ENCODE measurements at regions not wholly inside any gene's neighbourhood (a gene's known extent, or its start where the extent isn't known, plus 50 kb on each side); places are given as distances from the start of the nearest gene placed in this dataset.

DNA sequence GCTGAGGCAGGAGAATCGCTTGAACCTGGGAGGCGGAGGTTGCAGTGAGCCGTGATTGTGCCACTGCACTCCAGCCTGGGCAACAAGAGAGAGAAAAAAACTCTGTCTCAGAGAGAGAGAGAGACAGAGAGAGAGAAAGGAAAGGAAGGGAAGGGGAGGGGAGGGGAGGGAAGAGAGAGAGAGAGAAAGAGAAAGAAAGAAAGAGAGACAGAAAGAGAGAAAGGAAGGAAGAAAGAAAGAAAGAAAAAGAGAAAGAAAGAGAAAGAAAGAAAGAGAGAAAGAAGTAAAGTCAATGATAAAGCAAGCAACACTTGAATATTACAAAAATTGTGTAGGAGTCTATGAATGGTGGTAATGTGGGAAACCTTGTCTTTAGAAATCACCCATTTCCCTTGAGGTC lies 133.6 kb upstream of the MSX2 start:
- Histone ChIP-seq H3K27ac (ENCODE audit: low read depth in 1 of 2, low read length in 2 of 2) (no peak overlapping the region), H3K4me3 (ENCODE audit: low read depth in 1 of 3, low read length in 3 of 3) (no peak overlapping the region), H3K36me3 (ENCODE audit: control insufficient read depth in 4 of 4, insufficient read depth in 3 of 4, low read depth in 1 of 4, low read length in 3 of 4) (no peaks in the 10 kb centered on the region), H3K9me3 (ENCODE audit: control insufficient read depth in 4 of 4, low read length in 3 of 4) (peaks cover 0 to 1% (median 0%) of the 10 kb centered on the region in 4 donors), H3K4me1 (ENCODE audit: control insufficient read depth in 4 of 4, insufficient read depth in 4 of 4, low read length in 3 of 4) (no peaks in the 10 kb centered on the region), H3K27me3 (ENCODE audit: control insufficient read depth in 4 of 4, insufficient read depth in 4 of 4, low read length in 3 of 4) (peaks cover 0 to 1% (median 0%) of the 10 kb centered on the region in 4 donors), H3K9ac (ENCODE audit: low read depth in 1 of 2, low read length in 2 of 2) (no peak overlapping the region)
- DNase-seq (ENCODE audit: low spot score), result no peak
- TF ChIP-seq HNF4G (IDR thresholded peaks at IDR 0.05), result no peak
- no peak for TF ChIP-seq FOXA1 (IDR thresholded peaks at IDR 0.05)
- TF ChIP-seq YY1 (IDR thresholded peaks at IDR 0.05), result no peak
- TF ChIP-seq, protein P1, sequence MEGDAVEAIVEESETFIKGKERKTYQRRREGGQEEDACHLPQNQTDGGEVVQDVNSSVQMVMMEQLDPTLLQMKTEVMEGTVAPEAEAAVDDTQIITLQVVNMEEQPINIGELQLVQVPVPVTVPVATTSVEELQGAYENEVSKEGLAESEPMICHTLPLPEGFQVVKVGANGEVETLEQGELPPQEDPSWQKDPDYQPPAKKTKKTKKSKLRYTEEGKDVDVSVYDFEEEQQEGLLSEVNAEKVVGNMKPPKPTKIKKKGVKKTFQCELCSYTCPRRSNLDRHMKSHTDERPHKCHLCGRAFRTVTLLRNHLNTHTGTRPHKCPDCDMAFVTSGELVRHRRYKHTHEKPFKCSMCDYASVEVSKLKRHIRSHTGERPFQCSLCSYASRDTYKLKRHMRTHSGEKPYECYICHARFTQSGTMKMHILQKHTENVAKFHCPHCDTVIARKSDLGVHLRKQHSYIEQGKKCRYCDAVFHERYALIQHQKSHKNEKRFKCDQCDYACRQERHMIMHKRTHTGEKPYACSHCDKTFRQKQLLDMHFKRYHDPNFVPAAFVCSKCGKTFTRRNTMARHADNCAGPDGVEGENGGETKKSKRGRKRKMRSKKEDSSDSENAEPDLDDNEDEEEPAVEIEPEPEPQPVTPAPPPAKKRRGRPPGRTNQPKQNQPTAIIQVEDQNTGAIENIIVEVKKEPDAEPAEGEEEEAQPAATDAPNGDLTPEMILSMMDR (IDR thresholded peaks at IDR 0.05; ENCODE audit: low read depth, low read length, missing input control), result no peak
- no peak for TF ChIP-seq EGR1 (IDR thresholded peaks at IDR 0.05; ENCODE audit: low read depth in 2 of 2)
- TF ChIP-seq, protein P2, sequence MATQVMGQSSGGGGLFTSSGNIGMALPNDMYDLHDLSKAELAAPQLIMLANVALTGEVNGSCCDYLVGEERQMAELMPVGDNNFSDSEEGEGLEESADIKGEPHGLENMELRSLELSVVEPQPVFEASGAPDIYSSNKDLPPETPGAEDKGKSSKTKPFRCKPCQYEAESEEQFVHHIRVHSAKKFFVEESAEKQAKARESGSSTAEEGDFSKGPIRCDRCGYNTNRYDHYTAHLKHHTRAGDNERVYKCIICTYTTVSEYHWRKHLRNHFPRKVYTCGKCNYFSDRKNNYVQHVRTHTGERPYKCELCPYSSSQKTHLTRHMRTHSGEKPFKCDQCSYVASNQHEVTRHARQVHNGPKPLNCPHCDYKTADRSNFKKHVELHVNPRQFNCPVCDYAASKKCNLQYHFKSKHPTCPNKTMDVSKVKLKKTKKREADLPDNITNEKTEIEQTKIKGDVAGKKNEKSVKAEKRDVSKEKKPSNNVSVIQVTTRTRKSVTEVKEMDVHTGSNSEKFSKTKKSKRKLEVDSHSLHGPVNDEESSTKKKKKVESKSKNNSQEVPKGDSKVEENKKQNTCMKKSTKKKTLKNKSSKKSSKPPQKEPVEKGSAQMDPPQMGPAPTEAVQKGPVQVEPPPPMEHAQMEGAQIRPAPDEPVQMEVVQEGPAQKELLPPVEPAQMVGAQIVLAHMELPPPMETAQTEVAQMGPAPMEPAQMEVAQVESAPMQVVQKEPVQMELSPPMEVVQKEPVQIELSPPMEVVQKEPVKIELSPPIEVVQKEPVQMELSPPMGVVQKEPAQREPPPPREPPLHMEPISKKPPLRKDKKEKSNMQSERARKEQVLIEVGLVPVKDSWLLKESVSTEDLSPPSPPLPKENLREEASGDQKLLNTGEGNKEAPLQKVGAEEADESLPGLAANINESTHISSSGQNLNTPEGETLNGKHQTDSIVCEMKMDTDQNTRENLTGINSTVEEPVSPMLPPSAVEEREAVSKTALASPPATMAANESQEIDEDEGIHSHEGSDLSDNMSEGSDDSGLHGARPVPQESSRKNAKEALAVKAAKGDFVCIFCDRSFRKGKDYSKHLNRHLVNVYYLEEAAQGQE (IDR thresholded peaks at IDR 0.05), result no peak
- no peak for TF ChIP-seq TAF1 (conservative IDR thresholded peaks at IDR 0.05)
- TF ChIP-seq GABPA (IDR thresholded peaks at IDR 0.05 in 1 of 2, conservative IDR thresholded peaks at IDR 0.05 in 1 of 2), result no peak
- TF ChIP-seq, protein P3, sequence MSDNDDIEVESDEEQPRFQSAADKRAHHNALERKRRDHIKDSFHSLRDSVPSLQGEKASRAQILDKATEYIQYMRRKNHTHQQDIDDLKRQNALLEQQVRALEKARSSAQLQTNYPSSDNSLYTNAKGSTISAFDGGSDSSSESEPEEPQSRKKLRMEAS (IDR thresholded peaks at IDR 0.05), result no peak
- WGBS, result 89% methylated on average over 3 of the region's 3 CpGs

DNA sequence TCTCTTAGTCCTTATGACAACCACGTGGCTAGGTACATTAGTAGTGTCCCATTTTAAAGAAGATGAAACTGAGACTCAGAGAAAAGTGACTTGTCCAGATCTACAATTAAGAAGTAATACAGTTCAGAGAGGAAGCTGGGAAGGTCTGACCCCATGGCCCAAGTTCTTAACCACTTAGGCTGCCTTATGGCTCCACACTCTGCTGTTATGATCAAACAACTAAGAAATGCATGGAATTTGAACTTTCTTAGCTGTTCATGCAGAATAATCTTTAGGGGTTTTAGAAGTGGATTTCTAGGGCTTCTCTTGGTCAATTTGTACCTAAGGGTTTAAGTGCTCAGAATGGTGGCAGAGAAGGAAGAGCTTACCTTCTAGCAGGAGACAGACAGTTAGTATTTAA lies 128.0 kb upstream of the MSX2 start:
- TF ChIP-seq FOXA1 (IDR thresholded peaks at IDR 0.05), result no peak
- no peak for TF ChIP-seq HNF4A (conservative IDR thresholded peaks at IDR 0.05)
- TF ChIP-seq YY1 (IDR thresholded peaks at IDR 0.05), result no peak
- TF ChIP-seq NR2F2 (IDR thresholded peaks at IDR 0.05), result no peak
- no peak for TF ChIP-seq SP1 (IDR thresholded peaks at IDR 0.05)
- no peak for TF ChIP-seq RAD21 (IDR thresholded peaks at IDR 0.05)
- no peak for TF ChIP-seq RXRA (IDR thresholded peaks at IDR 0.05)
- TF ChIP-seq, protein P1 (IDR thresholded peaks at IDR 0.05; ENCODE audit: low read depth, low read length, missing input control), result no peak
- TF ChIP-seq JUND (IDR thresholded peaks at IDR 0.05), result no peak
- TF ChIP-seq EGR1 (IDR thresholded peaks at IDR 0.05; ENCODE audit: low read depth in 2 of 2), result no peak
- TF ChIP-seq GABPA (IDR thresholded peaks at IDR 0.05 in 1 of 2, conservative IDR thresholded peaks at IDR 0.05 in 1 of 2), result no peak
- TF ChIP-seq, protein P2 (IDR thresholded peaks at IDR 0.05), result no peak
- TF ChIP-seq, protein P4, sequence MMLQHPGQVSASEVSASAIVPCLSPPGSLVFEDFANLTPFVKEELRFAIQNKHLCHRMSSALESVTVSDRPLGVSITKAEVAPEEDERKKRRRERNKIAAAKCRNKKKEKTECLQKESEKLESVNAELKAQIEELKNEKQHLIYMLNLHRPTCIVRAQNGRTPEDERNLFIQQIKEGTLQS (IDR thresholded peaks at IDR 0.05), result no peak
- TF ChIP-seq HNF4G (IDR thresholded peaks at IDR 0.05), result no peak
- no peak for TF ChIP-seq TAF1 (conservative IDR thresholded peaks at IDR 0.05)
- no peak for TF ChIP-seq FOXA2 (IDR thresholded peaks at IDR 0.05)
- Histone ChIP-seq H3K9ac (ENCODE audit: low read depth in 1 of 2, low read length in 2 of 2) (no peak overlapping the region), H3K27ac (ENCODE audit: low read depth in 1 of 2, low read length in 2 of 2) (no peak overlapping the region), H3K9me3 (ENCODE audit: control insufficient read depth in 4 of 4, low read length in 3 of 4) (no peaks in the 10 kb centered on the region), H3K36me3 (ENCODE audit: control insufficient read depth in 4 of 4, insufficient read depth in 3 of 4, low read depth in 1 of 4, low read length in 3 of 4) (no peaks in the 10 kb centered on the region), H3K27me3 (ENCODE audit: control insufficient read depth in 4 of 4, insufficient read depth in 4 of 4, low read length in 3 of 4) (peaks cover 0 to 4% (median 1%) of the 10 kb centered on the region in 4 donors), H3K4me1 (ENCODE audit: control insufficient read depth in 4 of 4, insufficient read depth in 4 of 4, low read length in 3 of 4) (no peaks in the 10 kb centered on the region), H3K4me3 (ENCODE audit: low read depth in 1 of 3, low read length in 3 of 3) (no peak overlapping the region)
- WGBS, result 77% methylated on average over 1 of the region's 1 CpG
- no peak for DNase-seq (ENCODE audit: low spot score)
